ENCODE measurements at regions not wholly inside any gene's neighbourhood (a gene's known extent, or its start where the extent isn't known, plus 50 kb on each side); places are given as distances from the start of the nearest gene placed in this dataset.
"Not testable (repeated sequence)": the region's sequence is repeated elsewhere in the genome, so short reads cannot be mapped to it uniquely, and the experiment has no call there.

- DNase-seq = no peak
Measured at GRCh38 chr9:19927560-19927959, 138.7 kb upstream of the SLC24A2 start.

- DNase-seq = no peak
Measured at GRCh38 chr9:19926774-19927173, 137.9 kb upstream of the SLC24A2 start.

- DNase-seq = no peak
Measured at GRCh38 chr9:19925674-19926503, 137.1 kb upstream of the SLC24A2 start.

- DNase-seq = no peak
Measured at GRCh38 chr9:19924080-19924479, 135.2 kb upstream of the SLC24A2 start.

GRCh38 chr9:19922476-19923118 lies 133.8 kb upstream of the SLC24A2 start:
- DNase-seq = no peak

- no peak for DNase-seq
Measured at GRCh38 chr9:19920401-19920800, 131.6 kb upstream of the SLC24A2 start.

GRCh38 chr9:19918630-19919029 lies 129.8 kb upstream of the SLC24A2 start:
- no peak for DNase-seq

- DNase-seq = no peak
Measured at GRCh38 chr9:19914044-19914443, 125.2 kb upstream of the SLC24A2 start.

GRCh38 chr9:19913151-19913550 lies 124.3 kb upstream of the SLC24A2 start:
- DNase-seq = no peak

- no peak for DNase-seq
Measured at GRCh38 chr9:19903076-19903475, 114.2 kb upstream of the SLC24A2 start.

- no peak for DNase-seq
Measured at GRCh38 chr9:19901586-19901985, 112.7 kb upstream of the SLC24A2 start.

- no peak for DNase-seq
Measured at GRCh38 chr9:19896161-19896560, 107.3 kb upstream of the SLC24A2 start.

GRCh38 chr9:19895578-19895977 lies 106.7 kb upstream of the SLC24A2 start:
- DNase-seq = not testable (repeated sequence)

GRCh38 chr9:19895006-19895405 lies 106.2 kb upstream of the SLC24A2 start:
- no peak for DNase-seq

- DNase-seq = no peak
Measured at GRCh38 chr9:19885608-19886007, 96.8 kb upstream of the SLC24A2 start.

- DNase-seq = no peak
Measured at GRCh38 chr9:19879062-19879461, 90.2 kb upstream of the SLC24A2 start.

- no peak for DNase-seq
Measured at GRCh38 chr9:19876569-19877316, 87.9 kb upstream of the SLC24A2 start.

GRCh38 chr9:19875291-19875920 lies 86.6 kb upstream of the SLC24A2 start:
- DNase-seq = no peak

- not testable (repeated sequence) for DNase-seq
Measured at GRCh38 chr9:19873188-19873587, 84.4 kb upstream of the SLC24A2 start.

- DNase-seq = no peak
Measured at GRCh38 chr9:19870988-19871387, 82.2 kb upstream of the SLC24A2 start.

GRCh38 chr9:19840953-19841352 lies 52.1 kb upstream of the SLC24A2 start:
- DNase-seq = no peak

All from GF-D8 (cell line).